ENCODE measurements at regions not wholly inside any gene's neighbourhood (a gene's known extent, or its start where the extent isn't known, plus 50 kb on each side); places are given as distances from the start of the nearest gene placed in this dataset.

- no peak for TF ChIP-seq HMGXB4 (CRISPR knock-in tag; IDR thresholded peaks at IDR 0.05)
- TF ChIP-seq KDM4B (IDR thresholded peaks at IDR 0.05; ENCODE audit: borderline replicate concordance in 2 of 2, low read depth in 1 of 2): no peak
- TF ChIP-seq NR2C2 (CRISPR knock-in tag; IDR thresholded peaks at IDR 0.05): no peak
- TF ChIP-seq NR2C2 (tag; IDR thresholded peaks at IDR 0.05): no peak
- TF ChIP-seq CREB3 (tag; conservative IDR thresholded peaks at IDR 0.05; ENCODE audit: low read depth): no peak
- TF ChIP-seq FOXA3 (CRISPR knock-in tag; conservative IDR thresholded peaks at IDR 0.05 in 1 of 2, IDR thresholded peaks at IDR 0.05 in 1 of 2): no peak
- no peak for TF ChIP-seq ZNF75A (CRISPR knock-in tag; IDR thresholded peaks at IDR 0.05)
- no peak for TF ChIP-seq MCM5 (IDR thresholded peaks at IDR 0.05; ENCODE audit: low read depth)
- TF ChIP-seq, protein P1, sequence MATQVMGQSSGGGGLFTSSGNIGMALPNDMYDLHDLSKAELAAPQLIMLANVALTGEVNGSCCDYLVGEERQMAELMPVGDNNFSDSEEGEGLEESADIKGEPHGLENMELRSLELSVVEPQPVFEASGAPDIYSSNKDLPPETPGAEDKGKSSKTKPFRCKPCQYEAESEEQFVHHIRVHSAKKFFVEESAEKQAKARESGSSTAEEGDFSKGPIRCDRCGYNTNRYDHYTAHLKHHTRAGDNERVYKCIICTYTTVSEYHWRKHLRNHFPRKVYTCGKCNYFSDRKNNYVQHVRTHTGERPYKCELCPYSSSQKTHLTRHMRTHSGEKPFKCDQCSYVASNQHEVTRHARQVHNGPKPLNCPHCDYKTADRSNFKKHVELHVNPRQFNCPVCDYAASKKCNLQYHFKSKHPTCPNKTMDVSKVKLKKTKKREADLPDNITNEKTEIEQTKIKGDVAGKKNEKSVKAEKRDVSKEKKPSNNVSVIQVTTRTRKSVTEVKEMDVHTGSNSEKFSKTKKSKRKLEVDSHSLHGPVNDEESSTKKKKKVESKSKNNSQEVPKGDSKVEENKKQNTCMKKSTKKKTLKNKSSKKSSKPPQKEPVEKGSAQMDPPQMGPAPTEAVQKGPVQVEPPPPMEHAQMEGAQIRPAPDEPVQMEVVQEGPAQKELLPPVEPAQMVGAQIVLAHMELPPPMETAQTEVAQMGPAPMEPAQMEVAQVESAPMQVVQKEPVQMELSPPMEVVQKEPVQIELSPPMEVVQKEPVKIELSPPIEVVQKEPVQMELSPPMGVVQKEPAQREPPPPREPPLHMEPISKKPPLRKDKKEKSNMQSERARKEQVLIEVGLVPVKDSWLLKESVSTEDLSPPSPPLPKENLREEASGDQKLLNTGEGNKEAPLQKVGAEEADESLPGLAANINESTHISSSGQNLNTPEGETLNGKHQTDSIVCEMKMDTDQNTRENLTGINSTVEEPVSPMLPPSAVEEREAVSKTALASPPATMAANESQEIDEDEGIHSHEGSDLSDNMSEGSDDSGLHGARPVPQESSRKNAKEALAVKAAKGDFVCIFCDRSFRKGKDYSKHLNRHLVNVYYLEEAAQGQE (IDR thresholded peaks at IDR 0.05; ENCODE audit: borderline replicate concordance): no peak
- TF ChIP-seq, protein P1 (CRISPR knock-in tag; IDR thresholded peaks at IDR 0.05; ENCODE audit: low read depth): no peak
- TF ChIP-seq, protein P2, sequence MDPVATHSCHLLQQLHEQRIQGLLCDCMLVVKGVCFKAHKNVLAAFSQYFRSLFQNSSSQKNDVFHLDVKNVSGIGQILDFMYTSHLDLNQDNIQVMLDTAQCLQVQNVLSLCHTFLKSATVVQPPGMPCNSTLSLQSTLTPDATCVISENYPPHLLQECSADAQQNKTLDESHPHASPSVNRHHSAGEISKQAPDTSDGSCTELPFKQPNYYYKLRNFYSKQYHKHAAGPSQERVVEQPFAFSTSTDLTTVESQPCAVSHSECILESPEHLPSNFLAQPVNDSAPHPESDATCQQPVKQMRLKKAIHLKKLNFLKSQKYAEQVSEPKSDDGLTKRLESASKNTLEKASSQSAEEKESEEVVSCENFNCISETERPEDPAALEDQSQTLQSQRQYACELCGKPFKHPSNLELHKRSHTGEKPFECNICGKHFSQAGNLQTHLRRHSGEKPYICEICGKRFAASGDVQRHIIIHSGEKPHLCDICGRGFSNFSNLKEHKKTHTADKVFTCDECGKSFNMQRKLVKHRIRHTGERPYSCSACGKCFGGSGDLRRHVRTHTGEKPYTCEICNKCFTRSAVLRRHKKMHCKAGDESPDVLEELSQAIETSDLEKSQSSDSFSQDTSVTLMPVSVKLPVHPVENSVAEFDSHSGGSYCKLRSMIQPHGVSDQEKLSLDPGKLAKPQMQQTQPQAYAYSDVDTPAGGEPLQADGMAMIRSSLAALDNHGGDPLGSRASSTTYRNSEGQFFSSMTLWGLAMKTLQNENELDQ (CRISPR knock-in tag; IDR thresholded peaks at IDR 0.05; ENCODE audit: borderline replicate concordance): no peak
- no peak for TF ChIP-seq CTCF (IDR thresholded peaks at IDR 0.05 in 2 of 3, conservative IDR thresholded peaks at IDR 0.05 in 1 of 3; ENCODE audit: insufficient read depth in 2 of 3, low read depth in 1 of 3, low read length in 3 of 3)
- no peak for TF ChIP-seq ZNF239 (CRISPR knock-in tag; IDR thresholded peaks at IDR 0.05)
These were observed 96.6 kb downstream of the SUDS3 start for GRCh38 chr12:118472940-118473339.
